OCI-LY1 (cell line): ENCODE measurements at regions not wholly inside any gene's neighbourhood (a gene's known extent, or its start where the extent isn't known, plus 50 kb on each side); places are given as distances from the start of the nearest gene placed in this dataset.

Source experiments
- H2AFZ ChIP-seq: fragments of 200-600 bp; sonication (generic), shearing (Covaris generic); 2 replicates; pipeline ENCODE4 v1.6.0; 2014; ENCODE audit warnings: antibody characterized with exemption, mild to moderate bottlenecking, low read length
- H3F3A ChIP-seq: fragments of 200-600 bp; sonication (generic), shearing (Covaris generic); 2 replicates; pipeline ENCODE4 v1.6.0; 2014; ENCODE audit warnings: mild to moderate bottlenecking, antibody characterized with exemption, low read length, moderate library complexity; ENCODE audit not compliant: insufficient read depth
- H3K27ac ChIP-seq: fragments of 200-600 bp; sonication (generic); 2 replicates; pipeline ENCODE4 v1.5.1; 2014; ENCODE audit warnings: low read length, mixed run types, mild to moderate bottlenecking, low read depth; ENCODE audit not compliant: poor library complexity, severe bottlenecking
- H3K27me3 ChIP-seq: fragments of 200-600 bp; sonication (generic); 2 replicates; pipeline ENCODE4 v1.6.0; 2014; ENCODE audit warnings: antibody characterized with exemption, mild to moderate bottlenecking, low read length, moderate library complexity; ENCODE audit not compliant: insufficient read depth
- H3K36me3 ChIP-seq: fragments of 200-600 bp; sonication (generic); 2 replicates; pipeline ENCODE4 v1.6.1; 2014; ENCODE audit warnings: mild to moderate bottlenecking, antibody characterized with exemption, low read length, moderate library complexity, mixed read lengths; ENCODE audit not compliant: insufficient read depth
- H3K4me1 ChIP-seq: fragments of 200-600 bp; sonication (generic); 2 replicates; pipeline ENCODE4 v1.5.1; 2014; ENCODE audit warnings: mild to moderate bottlenecking, low read length, moderate library complexity; ENCODE audit not compliant: insufficient read depth, severe bottlenecking
- H3K4me2 ChIP-seq: fragments of 200-600 bp; sonication (generic), shearing (Covaris generic); 2 replicates; pipeline ENCODE4 v1.6.1; 2014; ENCODE audit warnings: low read length
- H3K4me3 ChIP-seq: fragments of 200-600 bp; sonication (generic); 2 replicates; pipeline ENCODE4 v1.5.1; 2014; ENCODE audit warnings: low read length, low read depth, mild to moderate bottlenecking, mixed read lengths; ENCODE audit not compliant: poor library complexity, severe bottlenecking
- H3K79me2 ChIP-seq: fragments of 200-600 bp; shearing (Covaris generic); 2 replicates; pipeline ENCODE4 v1.6.1; 2016; ENCODE audit warnings: mixed run types, low read length, mixed read lengths; ENCODE audit not compliant: insufficient read depth
- H3K9ac ChIP-seq: fragments of 200-600 bp; sonication (generic), shearing (Covaris generic); 2 replicates; pipeline ENCODE4 v1.6.1; 2014; ENCODE audit warnings: mild to moderate bottlenecking, low read length, mixed read lengths
- H3K9me2 ChIP-seq: fragments of 200-600 bp; sonication (generic), shearing (Covaris generic); 2 replicates; pipeline ENCODE4 v1.6.1; 2014; ENCODE audit warnings: low read depth, mild to moderate bottlenecking, low read length, mixed read lengths
- H3K9me3 ChIP-seq: fragments of 200-600 bp; shearing (Covaris generic); 2 replicates; pipeline ENCODE4 v1.6.1; 2014; ENCODE audit warnings: low read length, mixed read lengths
- H4K20me1 ChIP-seq: fragments of 200-600 bp; sonication (generic), shearing (Covaris generic); 2 replicates; pipeline ENCODE4 v1.6.0; 2016; ENCODE audit warnings: mild to moderate bottlenecking, low read length; ENCODE audit not compliant: insufficient read depth
- CTCF ChIP-seq: fragments of 200-600 bp; sonication (generic), shearing (Covaris generic); IDR thresholded peaks from 2 replicates; pipeline ENCODE4 v1.5.1; 2017; ENCODE audit warnings: mild to moderate bottlenecking, antibody characterized with exemption, low read length, moderate library complexity, mixed read lengths
- EZH2 ChIP-seq: fragments of 200-600 bp; sonication (generic), shearing (Covaris generic); IDR thresholded peaks from 2 replicates; pipeline ENCODE4 v1.8.0; 2017; ENCODE audit warnings: borderline replicate concordance, mixed run types, mild to moderate bottlenecking, antibody characterized with exemption, low read length, moderate library complexity, mixed read lengths

DNA sequence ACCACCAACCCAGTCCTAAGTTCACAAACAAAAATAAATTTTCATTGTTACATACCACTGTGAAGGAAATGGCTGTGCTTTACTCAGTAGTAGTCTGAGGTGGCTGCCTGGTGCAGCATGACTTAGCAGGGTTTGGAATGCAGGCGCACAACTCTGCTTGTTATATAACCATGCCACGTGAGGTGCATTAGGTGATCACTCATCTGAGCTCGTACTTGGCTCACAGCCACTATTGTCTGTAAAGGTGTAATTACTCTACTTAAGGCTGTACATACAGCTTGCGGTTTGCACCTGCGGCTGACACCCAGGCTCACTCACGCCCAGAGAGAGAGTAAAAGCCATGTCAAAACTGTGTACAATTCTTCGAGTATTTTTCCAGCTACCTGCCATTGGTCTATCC lies 599.4 kb downstream of the LTN1 start:
- TF ChIP-seq CTCF (no peak), EZH2 (no peak)
- no peak overlapping the region for H2AFZ ChIP-seq

DNA sequence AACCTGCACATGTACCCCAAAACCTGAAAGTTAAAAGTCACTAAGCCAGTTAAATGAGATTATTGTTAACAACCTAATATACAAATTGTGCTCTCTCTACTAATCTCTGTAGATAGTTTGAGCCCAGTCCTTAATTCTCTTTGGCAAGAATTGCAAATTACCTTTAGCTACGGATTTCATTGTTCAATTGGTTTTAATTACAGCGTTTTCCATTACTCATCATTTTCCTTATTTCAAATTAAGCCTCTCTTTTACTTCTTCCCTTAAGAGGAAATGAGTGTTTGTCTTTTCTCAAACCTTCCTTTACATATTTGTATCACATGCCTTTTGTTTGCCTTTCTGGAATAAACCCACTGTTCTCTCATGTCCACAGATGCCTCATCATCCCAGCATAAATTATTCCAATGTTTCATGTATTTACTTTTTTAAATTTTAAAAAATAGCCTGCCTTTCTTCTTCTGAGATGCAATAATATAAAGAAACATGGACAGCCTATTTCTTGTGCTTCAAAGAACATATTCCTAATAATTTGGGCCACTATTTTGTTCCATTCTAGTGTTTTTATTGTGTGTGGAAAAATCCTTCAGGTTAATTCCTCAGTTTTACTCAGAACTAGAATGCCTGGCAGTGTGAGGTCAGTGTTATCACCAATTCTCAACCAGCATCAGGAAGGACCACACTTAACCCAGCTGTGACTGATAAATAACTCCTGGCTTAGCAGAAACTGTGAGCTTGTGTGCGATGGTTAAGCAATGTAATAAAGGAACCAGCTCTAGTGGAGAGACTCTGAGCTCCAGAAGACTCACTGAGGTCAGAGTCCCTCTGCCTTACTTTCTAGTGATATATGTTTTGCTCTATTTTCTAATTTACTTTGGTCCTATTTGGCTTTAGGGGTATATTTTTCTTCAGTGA lies 600.5 kb downstream of the LTN1 start:
- Histone ChIP-seq H3K9me2 (no peaks in the 10 kb centered on the region), H3K27ac (no peak overlapping the region), H3K4me1 (no peaks in the 10 kb centered on the region), H3K4me2 (no peak overlapping the region), H2AFZ (no peak overlapping the region), H3K36me3 (no peaks in the 10 kb centered on the region), H3K9me3 (no peaks in the 10 kb centered on the region), H3K79me2 (no peaks in the 10 kb centered on the region), H4K20me1 (no peaks in the 10 kb centered on the region), H3F3A (no peaks in the 10 kb centered on the region), H3K27me3 (no peaks in the 10 kb centered on the region), H3K4me3 (no peak overlapping the region), H3K9ac (no peak overlapping the region)
- TF ChIP-seq CTCF (no peak), EZH2 (no peak)

More for the DNA sequence above, 599.4 kb downstream of the LTN1 start:
- no peak overlapping the region for H3K27ac ChIP-seq
- no peaks in the 10 kb centered on the region for H3K9me3 ChIP-seq
- H4K20me1 ChIP-seq, result no peaks in the 10 kb centered on the region
- H3K36me3 ChIP-seq, result no peaks in the 10 kb centered on the region
- no peaks in the 10 kb centered on the region for H3K4me1 ChIP-seq
- no peak overlapping the region for H3K4me3 ChIP-seq
- H3K27me3 ChIP-seq, result no peaks in the 10 kb centered on the region
- H3K79me2 ChIP-seq, result no peaks in the 10 kb centered on the region
- no peaks in the 10 kb centered on the region for H3F3A ChIP-seq
- no peaks in the 10 kb centered on the region for H3K9me2 ChIP-seq
- no peak overlapping the region for H3K4me2 ChIP-seq
- H3K9ac ChIP-seq, result no peak overlapping the region

- H3K9ac ChIP-seq, result no peak overlapping the region
- no peak overlapping the region for H3K4me3 ChIP-seq
- no peak overlapping the region for H3K4me2 ChIP-seq
- no peaks in the 10 kb centered on the region for H3K4me1 ChIP-seq
- H3F3A ChIP-seq, result no peaks in the 10 kb centered on the region
- H4K20me1 ChIP-seq, result no peaks in the 10 kb centered on the region
- no peak overlapping the region for H3K27ac ChIP-seq
- no peak overlapping the region for H2AFZ ChIP-seq
- H3K79me2 ChIP-seq, result no peaks in the 10 kb centered on the region
- H3K27me3 ChIP-seq, result no peaks in the 10 kb centered on the region
- H3K36me3 ChIP-seq, result no peaks in the 10 kb centered on the region
- H3K9me3 ChIP-seq, result no peaks in the 10 kb centered on the region
- TF ChIP-seq EZH2 (no peak), CTCF (no peak)
- H3K9me2 ChIP-seq, result no peaks in the 10 kb centered on the region
Observed at GRCh38 chr21:28387220-28387619, 605.5 kb downstream of the LTN1 start.
